Ammon's horn (tissue), 1 donor: ENCODE measurements at regions not wholly inside any gene's neighbourhood (a gene's known extent, or its start where the extent isn't known, plus 50 kb on each side); places are given as distances from the start of the nearest gene placed in this dataset.
"Not testable (repeated sequence)": the region's sequence is repeated elsewhere in the genome, so short reads cannot be mapped to it uniquely, and the experiment has no call there.

Experiments
- DNase-seq: peaks from one replicate; pipeline ENCODE4 v3.0.0-alpha.2; 2016; ENCODE audit warnings: low spot score

DNA sequence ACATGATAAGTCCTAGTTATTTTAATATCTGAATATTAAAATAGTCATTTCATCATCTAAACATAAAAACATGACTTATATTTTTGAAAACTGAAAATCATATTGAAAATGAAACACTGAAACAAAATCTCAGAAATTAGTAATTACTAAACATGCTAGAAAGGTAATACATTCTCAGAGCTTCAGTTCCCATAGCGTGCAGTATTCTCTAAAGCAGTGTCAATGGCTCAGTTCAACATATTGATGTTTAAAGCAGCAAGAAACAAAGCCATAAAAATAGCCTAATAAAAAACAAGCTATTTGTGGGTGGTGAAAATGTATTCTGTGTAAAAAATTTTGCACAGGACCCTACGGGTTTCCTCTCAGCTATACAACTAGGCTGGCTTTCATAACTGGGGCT is 1337.4 kb downstream of the FSCB start:
- no peak for DNase-seq

DNA sequence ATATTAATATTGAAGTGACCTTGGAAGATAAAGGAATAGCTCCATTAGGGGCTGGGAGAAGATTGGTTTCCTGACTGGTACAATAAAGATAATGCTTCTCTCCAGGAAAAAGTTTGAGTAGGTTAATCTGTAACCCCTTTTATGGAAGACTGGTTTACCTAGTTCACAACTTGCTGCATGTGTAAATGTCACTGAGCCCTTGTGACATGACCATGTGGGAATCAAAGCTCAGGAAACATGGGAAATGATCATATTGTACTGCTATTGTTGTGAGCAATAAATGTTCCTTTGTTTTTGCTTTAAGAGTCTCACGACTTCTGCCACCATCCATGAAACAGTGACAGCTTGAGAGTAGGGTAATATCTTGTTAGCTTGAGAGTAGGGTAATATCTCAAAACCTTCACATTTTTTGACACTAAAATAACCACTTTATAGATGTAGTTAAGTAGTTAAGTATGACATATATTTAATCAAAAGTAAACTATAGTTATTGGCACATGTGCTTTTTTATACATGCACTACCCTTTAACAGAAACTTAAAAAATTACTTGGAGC is 1338.6 kb downstream of the FSCB start:
- DNase-seq, result no peak

DNA sequence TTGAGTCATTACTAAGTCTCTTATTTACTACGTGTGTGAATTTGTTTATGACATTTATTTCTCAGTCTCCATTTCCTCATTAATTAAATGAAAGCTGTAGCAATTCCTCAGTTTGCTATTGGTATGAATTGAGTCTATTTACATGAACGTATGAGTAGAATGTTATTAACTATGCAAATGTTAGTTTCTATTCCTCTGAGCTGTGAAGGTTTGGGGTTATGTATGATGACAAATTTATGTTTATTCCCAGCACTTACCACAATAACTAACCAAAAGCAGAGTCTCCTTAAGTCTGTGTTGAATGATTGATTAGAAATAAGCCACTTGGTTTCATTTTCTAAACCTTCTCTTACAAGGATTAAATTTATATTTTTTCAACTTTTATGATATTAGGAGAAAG is 1340.9 kb downstream of the FSCB start:
- no peak for DNase-seq

DNA sequence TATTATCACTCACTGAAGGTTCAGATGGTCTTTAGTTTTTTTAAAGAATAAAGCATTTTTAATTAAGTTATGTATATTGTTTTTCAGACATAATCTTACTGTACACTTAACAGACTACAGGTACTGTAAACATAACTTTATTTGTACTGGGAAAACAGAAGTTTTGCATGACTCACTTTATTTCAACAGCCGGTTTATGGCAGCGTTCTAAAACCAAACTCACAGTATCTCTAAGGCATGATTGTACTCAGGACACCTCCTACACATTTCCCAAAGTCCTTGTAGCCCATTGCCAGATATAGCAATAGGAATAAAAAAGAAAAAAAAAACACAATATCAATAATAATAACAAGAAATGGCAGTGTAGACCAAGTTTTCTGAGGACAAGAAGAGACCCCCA is 1341.4 kb downstream of the FSCB start:
- DNase-seq, result no peak

DNA sequence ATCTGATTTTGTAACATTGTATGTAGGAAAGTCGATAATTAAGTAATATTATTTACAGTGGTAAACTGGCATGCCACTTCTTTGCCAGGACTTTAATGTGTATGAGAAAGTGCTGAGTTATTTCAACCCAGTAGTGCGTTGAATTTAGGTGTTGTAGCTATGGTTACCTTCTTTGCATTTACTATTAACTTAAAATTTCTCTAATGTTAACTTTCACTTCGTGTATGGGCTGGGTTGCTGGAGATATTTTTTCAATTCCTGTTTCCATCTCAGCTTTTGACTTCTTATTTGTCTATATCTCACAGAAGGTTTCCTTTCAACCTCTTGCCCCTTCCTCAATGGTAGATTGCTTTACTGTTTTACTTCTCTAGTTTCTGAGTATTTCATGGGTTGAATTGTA is 1345.6 kb downstream of the FSCB start:
- no peak for DNase-seq

DNA sequence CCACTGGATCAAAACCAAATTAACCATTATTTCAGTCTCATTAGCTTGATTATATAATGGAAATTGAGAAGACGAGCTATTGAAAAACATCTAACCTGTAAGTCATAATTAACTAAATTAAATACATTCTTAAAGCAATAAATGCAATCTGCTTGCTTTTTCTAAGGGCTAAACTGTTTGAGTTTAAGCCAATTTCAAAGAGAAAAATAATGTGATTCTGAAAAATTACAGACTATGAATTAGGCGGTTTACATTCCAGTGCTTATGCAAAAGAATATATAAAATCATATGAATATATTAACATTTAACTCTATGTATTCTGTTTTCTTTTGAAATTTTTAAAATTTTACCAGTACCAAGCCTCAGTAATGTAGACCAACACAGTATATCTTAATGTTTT is 1349.4 kb downstream of the FSCB start:
- DNase-seq, result no peak

DNA sequence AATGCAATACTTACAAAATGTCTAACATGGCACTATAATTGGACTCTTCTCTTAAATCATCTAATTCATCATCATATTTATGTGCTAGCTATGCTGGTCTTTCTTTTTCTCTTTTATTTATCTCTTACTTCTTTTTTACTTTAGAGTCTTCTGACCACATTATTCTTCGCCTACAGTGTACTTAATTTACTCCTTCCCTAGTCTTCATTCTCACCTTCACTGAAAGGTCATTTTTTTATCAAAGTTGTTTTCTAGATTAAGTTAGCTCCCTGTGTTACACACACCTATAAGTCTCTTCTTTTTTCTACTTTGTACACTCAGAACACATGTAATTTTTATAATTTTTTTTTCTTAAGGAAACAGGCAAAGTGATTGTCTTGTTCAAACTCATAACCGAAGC is 1351.2 kb downstream of the FSCB start:
- DNase-seq, result no peak

DNA sequence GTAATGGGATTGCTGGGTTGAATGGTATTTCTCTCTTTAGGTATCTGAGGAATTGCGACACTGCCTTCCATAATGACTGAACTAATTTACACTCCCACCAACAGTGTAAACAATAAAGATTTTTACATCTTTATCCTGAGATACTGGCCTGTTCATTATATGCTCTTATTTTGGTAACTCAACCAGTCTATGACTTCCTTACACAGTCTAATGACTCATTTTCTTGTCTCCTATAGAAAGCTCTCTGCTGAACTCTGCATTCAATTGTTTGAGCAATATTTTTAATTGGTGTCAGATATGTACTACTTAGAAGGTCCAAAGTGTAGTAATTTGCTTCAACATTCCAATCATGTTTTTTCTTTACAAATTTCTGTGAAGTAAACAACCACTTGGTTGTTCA is 1351.8 kb downstream of the FSCB start:
- no peak for DNase-seq

DNA sequence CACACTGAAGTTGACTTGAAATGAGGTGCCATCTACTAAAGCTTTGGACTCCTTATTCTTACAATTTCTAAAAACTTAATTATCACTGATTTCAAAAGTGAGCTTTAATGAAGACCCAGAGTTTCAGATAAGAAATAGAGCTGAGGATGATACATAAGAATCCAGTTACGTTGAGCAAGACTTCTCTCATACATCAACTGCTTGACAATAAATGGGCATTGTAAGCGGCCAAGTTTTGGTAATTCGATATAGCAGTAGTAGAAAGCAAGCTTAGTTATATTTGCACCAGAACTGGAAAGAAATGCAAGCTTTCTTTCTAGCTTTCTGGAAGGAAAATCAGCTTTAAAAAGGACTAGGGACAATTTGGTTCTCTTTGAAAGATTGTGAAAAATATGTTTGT is 1359.6 kb downstream of the FSCB start:
- no peak for DNase-seq

DNA sequence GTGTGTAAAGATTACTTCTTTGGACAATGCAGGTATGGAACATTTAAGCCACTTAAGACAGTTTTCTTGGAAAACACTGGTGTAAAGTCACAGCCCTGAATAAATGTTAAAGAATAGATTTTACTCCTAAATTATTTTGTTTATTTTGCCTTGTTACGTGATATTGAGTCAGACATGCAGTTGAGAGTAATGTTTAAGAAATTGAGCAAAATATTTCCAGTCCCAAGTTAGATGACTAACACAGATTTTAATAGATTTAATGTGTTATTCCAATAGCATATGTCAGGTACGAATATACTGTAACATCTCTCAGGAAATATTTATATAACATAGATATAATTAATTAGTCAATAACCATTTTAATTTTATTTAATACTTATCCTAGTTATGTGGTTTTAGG is 1361.7 kb downstream of the FSCB start:
- no peak for DNase-seq

DNA sequence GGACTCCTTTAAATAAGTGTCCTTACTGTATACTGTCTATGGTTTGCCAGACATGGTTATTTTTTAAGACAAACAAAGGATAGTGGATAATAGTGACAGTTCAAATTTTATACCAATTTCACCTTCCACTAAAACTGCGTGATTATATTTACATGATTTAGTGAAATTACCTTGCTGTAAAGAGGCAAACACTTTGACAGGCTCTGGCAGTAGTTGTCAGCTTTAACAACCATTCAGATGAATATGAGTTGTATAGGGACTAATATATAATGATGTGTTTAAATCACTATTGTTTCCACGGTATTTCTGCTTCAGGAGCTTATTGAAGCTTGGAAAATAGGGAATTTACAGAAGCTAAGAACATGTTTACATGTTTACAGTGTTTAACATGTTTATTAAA is 1364.0 kb downstream of the FSCB start:
- DNase-seq, result no peak

DNA sequence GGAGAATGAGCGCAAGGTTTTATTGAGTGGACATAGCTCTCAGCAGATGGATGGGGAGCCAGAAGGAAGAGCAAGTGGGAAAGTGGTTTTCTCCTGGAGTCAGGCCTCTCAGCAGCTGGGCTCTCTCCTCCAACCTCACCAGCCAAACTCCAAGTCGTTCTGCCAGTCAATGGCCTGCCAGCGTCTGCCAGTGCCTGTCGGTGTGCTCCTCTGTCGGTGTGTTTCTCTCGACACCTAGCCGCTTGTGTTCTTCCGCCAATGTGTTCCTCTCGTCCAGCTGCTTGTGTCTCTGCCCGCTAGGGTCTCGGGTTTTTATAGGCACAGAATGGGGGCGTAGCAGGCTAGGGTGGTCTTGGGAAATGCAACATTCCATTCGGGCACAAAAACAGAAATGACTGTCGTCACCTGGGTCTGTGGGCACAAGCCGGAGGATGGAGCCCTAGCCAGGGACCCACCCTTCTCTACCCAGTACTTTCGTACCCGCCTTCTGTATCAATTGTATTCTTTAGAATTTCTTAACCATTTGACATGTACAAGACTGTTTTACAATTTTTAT is 1365.4 kb downstream of the FSCB start:
- DNase-seq, result no peak

DNA sequence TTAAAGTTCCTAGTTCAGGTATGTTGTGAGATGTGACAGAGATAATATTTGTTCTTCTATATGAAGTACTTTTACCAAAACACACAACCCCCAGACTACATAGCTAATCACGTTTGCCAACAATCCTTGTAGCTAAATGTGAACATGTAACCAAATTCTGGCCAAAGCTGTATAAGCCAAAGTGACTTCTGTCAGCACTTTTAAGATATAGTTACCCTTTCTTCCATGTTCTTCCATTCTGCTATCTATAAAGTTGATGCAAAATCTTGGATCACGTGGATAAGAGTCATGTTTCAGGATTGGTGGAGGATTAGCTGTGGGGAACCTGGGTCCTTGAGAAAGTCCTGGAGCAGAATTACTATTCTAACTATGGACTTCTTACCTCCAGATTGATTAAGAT is 1366.6 kb downstream of the FSCB start:
- no peak for DNase-seq

DNA sequence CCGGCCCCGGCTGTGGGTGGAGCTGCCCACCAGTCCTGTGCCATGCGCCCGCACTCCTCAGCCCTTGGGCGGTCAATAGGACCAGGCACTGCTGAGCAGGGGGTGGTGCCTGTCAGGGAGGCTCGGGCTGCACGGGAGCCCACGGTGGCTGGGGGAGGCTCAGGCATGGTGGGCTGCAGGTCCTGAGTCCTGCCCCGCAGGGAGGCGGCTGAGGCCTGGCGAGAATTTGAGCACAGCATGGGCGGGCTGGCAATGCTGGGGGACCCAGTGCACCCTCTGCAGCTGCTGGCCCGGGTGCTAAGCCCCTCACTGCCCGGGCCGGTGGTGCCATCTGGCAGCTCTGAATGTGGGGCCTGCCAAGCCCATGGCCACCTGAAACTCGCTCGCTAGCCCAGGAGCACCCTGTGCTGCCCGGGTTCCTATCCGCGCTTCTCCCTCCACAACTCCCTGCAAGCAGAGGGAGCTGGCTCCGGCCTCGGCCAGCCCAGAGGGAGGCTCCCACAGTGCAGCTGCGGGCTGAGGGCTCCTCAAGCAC is 1371.1 kb downstream of the FSCB start:
- DNase-seq, result no peak

DNA sequence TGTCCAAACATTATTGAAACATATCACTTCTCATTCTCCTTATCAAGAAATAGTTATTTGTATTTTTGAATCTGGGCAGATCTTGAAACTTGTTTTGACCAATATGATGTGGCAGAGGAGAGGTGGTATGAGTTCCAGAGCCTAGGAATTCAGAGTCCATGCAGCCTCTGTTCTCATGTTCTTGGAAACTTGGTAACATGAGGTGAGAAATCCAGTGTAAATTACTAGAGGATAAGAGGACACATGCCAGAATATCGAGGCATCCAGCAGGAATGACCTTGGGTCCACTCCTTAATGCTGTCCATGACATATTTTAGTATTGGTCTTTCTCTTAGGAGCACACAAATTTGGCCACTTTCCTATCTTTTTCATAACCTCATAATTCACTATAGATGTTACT is 1374.6 kb downstream of the FSCB start:
- no peak for DNase-seq

DNA sequence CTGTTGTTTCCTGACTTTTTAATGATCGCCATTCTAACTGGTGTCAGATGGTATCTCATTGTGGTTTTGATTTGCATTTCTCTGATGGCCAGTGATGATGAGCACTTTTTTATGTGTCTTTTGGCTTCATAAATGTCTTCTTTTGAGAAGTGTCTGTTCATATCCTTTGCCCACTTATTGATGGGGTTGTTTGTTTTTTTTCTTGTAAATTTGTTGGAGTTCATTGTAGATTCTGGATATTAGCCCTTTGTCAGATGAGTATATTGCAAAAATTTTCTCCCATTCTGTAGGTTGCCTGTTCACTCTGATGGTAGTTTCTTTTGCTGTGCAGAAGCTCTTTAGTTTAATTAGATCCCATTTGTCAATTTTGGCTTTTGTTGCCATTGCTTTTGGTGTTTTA is 1378.7 kb downstream of the FSCB start:
- not testable (repeated sequence) for DNase-seq

DNA sequence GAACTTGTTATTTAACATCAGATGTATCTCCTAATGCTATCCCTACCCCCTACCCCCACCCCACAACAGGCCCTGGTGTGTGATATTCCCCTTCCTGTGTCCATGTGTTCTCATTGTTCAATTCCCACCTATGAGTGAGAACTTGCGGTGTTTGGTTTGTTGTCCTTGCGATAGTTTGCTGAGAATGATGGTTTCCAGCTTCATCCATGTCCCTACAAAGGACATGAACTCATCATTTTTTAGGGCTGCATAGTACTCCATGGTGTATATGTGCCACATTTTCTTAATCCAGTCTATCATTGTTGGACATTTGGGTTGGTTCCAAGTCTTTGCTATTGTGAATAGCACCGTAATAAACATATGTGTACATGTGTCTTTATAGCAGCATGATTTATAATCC is 1379.2 kb downstream of the FSCB start:
- not testable (repeated sequence) for DNase-seq

DNA sequence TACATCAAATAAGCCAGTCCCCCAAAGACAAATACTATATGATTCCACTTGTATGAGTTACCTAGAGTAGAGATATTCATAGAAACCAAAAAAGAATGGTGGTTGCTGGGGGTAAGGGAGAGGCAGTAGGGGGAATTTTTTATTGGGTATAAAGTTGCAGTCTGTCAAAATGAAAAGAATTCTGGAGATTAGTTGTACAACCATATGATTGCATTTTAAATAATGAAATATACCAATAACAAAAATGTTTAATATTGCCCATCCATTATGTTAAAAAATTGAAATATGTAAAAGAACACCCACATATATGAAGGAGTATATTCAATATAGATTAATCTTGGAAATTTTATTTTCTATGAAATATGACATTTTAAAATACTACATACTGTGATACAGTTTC is 1383.5 kb downstream of the FSCB start:
- DNase-seq, result no peak

DNA sequence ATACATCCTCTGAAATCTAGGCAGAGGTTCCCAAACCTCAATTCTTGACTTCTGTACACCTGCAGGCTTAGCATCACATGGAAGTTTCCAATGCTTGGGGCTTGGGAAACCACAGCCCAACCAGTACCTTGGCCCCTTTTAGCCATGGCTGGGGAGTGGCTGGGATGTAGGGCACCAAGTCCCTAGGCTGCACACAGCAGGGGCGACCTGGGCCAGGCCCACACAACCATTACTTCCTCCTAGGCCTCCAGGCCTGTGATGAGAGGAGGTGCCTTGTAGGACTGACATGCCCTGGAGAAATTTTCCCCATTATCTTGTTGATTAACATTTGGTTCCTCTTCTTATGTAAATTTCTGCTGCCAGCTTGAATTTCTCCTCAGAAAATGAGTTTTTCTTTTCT is 1387.4 kb downstream of the FSCB start:
- no peak for DNase-seq

DNA sequence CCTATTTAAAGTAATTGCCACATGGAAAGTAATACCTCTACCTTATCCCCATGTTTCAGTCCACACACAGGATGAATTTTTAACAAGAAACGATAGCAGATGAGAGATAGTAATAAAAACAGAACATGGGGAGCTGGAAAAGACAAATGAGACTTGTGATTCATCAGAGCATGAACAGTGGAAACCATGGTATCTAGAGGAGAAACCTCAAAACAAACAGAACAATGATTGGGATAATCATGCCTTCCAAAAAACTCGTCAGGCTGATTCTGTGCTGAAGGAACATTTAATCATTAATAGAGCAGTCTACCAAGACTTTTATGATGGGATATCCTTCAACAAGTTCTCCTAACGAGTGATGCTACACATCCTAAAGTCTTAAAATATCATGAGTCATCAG is 1390.7 kb downstream of the FSCB start:
- DNase-seq, result no peak

DNA sequence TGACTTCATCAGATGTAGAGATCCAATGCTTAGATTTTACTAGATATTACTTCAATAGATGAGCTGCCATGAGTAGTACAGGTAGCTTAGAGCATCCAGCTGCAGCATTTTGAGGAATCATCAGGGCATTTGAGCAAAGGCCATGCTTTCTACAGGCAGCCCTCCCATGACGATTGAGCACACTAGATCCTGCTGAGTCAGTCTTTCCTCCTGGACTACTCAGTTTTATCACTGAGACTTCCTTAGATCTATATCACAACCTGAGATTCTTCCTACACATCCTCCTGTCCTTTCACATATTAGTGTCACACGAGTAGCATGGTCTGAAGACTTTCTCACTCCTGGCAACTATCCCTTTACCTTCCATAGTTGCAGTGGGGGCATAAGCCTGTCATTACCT is 1401.8 kb downstream of the FSCB start:
- DNase-seq, result no peak

DNA sequence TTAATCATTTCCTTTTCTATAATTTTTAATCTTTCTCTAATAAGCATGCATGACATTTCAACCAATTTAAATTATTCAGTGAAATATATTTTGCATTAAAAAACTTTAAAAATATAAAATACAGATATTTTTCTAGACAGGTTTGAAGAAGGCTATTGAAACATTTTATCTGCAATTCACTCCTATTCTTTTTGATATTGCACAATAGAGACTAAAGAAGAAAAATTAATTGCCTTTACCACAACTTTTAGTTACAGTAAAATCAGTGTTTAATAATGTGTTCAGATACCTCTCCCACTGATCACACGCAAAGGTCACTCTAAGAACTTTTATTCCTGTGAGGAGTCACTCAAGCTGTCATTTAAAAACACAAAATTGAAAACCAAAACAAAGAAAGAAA is 1416.7 kb downstream of the FSCB start:
- DNase-seq, result no peak

DNA sequence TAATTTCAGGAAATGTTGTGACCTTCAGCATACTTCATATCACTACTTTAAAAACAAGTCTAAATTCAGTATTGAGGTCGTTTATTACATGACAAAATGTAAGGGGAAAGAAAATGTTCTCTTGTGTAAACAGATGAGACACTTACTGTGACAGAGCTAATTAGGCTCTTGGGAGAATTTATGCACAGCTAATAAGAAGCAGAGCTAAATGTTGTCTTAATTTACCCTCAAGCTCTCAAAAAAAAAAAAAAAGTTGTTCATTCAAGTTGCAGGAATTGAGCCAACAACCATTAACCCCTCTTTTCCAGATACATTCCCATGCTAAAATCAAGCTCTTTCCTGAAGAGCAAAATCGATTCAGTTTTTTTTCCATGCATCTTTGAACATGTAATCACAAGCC is 1419.4 kb downstream of the FSCB start:
- DNase-seq, result no peak

DNA sequence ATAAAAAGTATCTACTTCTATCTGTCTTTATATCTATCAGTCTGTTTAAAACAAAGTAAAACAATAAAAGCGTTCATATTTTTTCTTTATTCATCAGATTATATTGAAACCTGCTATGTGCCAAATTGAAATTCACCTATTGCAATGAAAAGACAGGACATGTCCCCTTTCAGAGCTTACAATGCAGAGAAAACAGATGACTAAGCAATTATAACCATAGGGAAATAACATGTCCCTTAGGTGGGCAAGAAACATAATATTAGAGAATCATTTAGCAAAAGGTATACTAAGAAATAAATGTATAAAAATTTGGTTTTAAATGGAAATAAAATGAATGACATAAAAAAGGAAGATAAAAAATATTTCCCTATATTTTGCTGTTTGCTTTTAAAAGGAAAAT is 1421.3 kb downstream of the FSCB start:
- no peak for DNase-seq
